ENCODE measurements at regions not wholly inside any gene's neighbourhood (a gene's known extent, or its start where the extent isn't known, plus 50 kb on each side); places are given as distances from the start of the nearest gene placed in this dataset.

GRCh38 chr1:56024155-56024554, 555.2 kb downstream of the PLPP3 start:
- Histone ChIP-seq H3K4me1 (replicated peaks in 1 of 4; ENCODE audit: control insufficient read depth in 3 of 4, insufficient read depth in 4 of 4, low read length in 3 of 4) (no peaks in the 10 kb centered on the region), H2BK120ac (replicated peaks; ENCODE audit: low read depth, low read length) (no peak overlapping the region), H3K14ac (ENCODE audit: insufficient read length) (no peak overlapping the region), H2BK5ac (ENCODE audit: low read depth, low read length) (no peak overlapping the region), H3K4ac (replicated peaks; ENCODE audit: insufficient read length, low read depth, low read length) (no peak overlapping the region), H2BK12ac (ENCODE audit: low read depth, low read length) (no peak overlapping the region), H4K8ac (ENCODE audit: extremely low read depth, insufficient read depth, low read length) (no peak overlapping the region), H3K18ac (ENCODE audit: extremely low read depth, low read length) (no peak overlapping the region), H3K27me3 (replicated peaks in 1 of 4; ENCODE audit: control insufficient read depth in 3 of 4, extremely low read depth in 1 of 4, insufficient read depth in 3 of 4, low read length in 3 of 4) (no peaks in the 10 kb centered on the region), H2AFZ (ENCODE audit: low read length) (no peak overlapping the region), H3K23me2 (ENCODE audit: low read depth, low read length) (no peaks in the 10 kb centered on the region), H3K27ac (ENCODE audit: low read depth, low read length) (no peak overlapping the region), H3K79me1 (ENCODE audit: low read depth, low read length) (no peaks in the 10 kb centered on the region), H3K4me3 (ENCODE audit: extremely low read depth in 1 of 4, insufficient read depth in 2 of 4, low read depth in 3 of 4, low read length in 4 of 4) (no peak overlapping the region), H3K56ac (replicated peaks; ENCODE audit: insufficient read length, low read depth, low read length) (no peak overlapping the region), H3K79me2 (ENCODE audit: control insufficient read depth in 1 of 2, insufficient read depth in 2 of 2, low read length in 2 of 2) (no peaks in the 10 kb centered on the region), H4K91ac (replicated peaks; ENCODE audit: insufficient read length, low read length) (no peak overlapping the region), H3K9me3 (ENCODE audit: insufficient read depth in 2 of 2, low read depth in 1 of 2, low read length in 1 of 2) (no peaks in the 10 kb centered on the region), H4K5ac (ENCODE audit: insufficient read length, low read depth, low read length) (no peak overlapping the region), H2AK5ac (ENCODE audit: low read depth, low read length) (no peak overlapping the region), H3K23ac (ENCODE audit: insufficient read length) (no peak overlapping the region), H4K20me1 (replicated peaks in 1 of 2; ENCODE audit: control insufficient read depth in 1 of 2, insufficient read depth in 2 of 2, low read length in 2 of 2) (no peaks in the 10 kb centered on the region), H2BK15ac (ENCODE audit: low read length) (no peak overlapping the region), H2BK20ac (ENCODE audit: low read length) (no peak overlapping the region), H3K4me2 (ENCODE audit: insufficient read depth in 1 of 2, low read depth in 2 of 2, low read length in 2 of 2) (no peak overlapping the region), H3K9ac (replicated peaks in 1 of 4; ENCODE audit: extremely low read depth in 1 of 4, low read depth in 3 of 4, low read length in 3 of 4) (no peak overlapping the region), H3K36me3 (ENCODE audit: control insufficient read depth in 2 of 4, insufficient read depth in 4 of 4, low read length in 3 of 4) (no peaks in the 10 kb centered on the region)
- DNase-seq (ENCODE audit: low read depth in 1 of 2, low spot score in 2 of 2): no peak
- FAIRE-seq: no peak
- POLR2A ChIA-PET (ENCODE audit: partially characterized antibody): no interaction called here
- 87% methylated on average over 5 of the region's 5 CpGs; no CpG with 5 or more reads in 1 of the 2 experiments for WGBS, 2 experiments (ENCODE audit: extremely low coverage in 1 of 2, insufficient coverage in 1 of 2, insufficient read length in 1 of 2, insufficient replicate concordance in 2 of 2, low coverage in 1 of 2, low lambda C conversion rate in 2 of 2, missing lambda C conversion rate in 1 of 2)
- CTCF ChIA-PET (ENCODE audit: partially characterized antibody): no interaction called here
- TF ChIP-seq CHD7 (IDR thresholded peaks at IDR 0.05; ENCODE audit: insufficient replicate concordance, low read length): no peak
